ENCODE measurements at regions not wholly inside any gene's neighbourhood (a gene's known extent, or its start where the extent isn't known, plus 50 kb on each side); places are given as distances from the start of the nearest gene placed in this dataset.
"Not testable (repeated sequence)": the region's sequence is repeated elsewhere in the genome, so short reads cannot be mapped to it uniquely, and the experiment has no call there.

- no peak for ATAC-seq
- no peak for TF ChIP-seq CTCF (IDR thresholded peaks at IDR 0.05)
- no peak for DNase-seq
- Histone ChIP-seq H3K9me3 (no peaks in the 10 kb centered on the region), H3K4me1 (ENCODE audit: low read depth) (no peaks in the 10 kb centered on the region), H3K36me3 (ENCODE audit: low read depth) (no peaks in the 10 kb centered on the region), H3K4me3 (no peak overlapping the region)
- intact Hi-C loops (cut with DNase I, micrococcal nuclease): no loop called here
Observed at GRCh38 chr3:106130384-106131198, 261.8 kb upstream of the CBLB start.

- DNase-seq (no peak), ATAC-seq (no peak)
- intact Hi-C loops (cut with DNase I, micrococcal nuclease): no loop called here
- Histone ChIP-seq H3K4me1 (ENCODE audit: low read depth) (no peaks in the 10 kb centered on the region), H3K9me3 (no peaks in the 10 kb centered on the region), H3K36me3 (ENCODE audit: low read depth) (no peaks in the 10 kb centered on the region), H3K4me3 (no peak overlapping the region)
- TF ChIP-seq CTCF (IDR thresholded peaks at IDR 0.05): no peak
Observed at GRCh38 chr3:106135451-106136160, 266.8 kb upstream of the CBLB start.

- Histone ChIP-seq H3K4me1 (ENCODE audit: low read depth) (no peaks in the 10 kb centered on the region), H3K4me3 (no peak overlapping the region), H3K9me3 (no peaks in the 10 kb centered on the region), H3K36me3 (ENCODE audit: low read depth) (no peaks in the 10 kb centered on the region)
- DNase-seq (no peak), ATAC-seq (no peak)
- TF ChIP-seq CTCF (IDR thresholded peaks at IDR 0.05): no peak
- intact Hi-C loops (cut with DNase I, micrococcal nuclease): no loop called here
Observed at GRCh38 chr3:106139826-106140225, 271.0 kb upstream of the CBLB start.

GRCh38 chr3:106140431-106140830 lies 271.6 kb upstream of the CBLB start:
- ATAC-seq: no peak
- Histone ChIP-seq H3K4me3 (no peak overlapping the region), H3K4me1 (ENCODE audit: low read depth) (no peaks in the 10 kb centered on the region), H3K9me3 (no peaks in the 10 kb centered on the region), H3K36me3 (ENCODE audit: low read depth) (no peaks in the 10 kb centered on the region)
- no peak for TF ChIP-seq CTCF (IDR thresholded peaks at IDR 0.05)
- intact Hi-C loops (cut with DNase I, micrococcal nuclease): no loop called here
- DNase-seq: no peak

- Histone ChIP-seq H3K4me1 (ENCODE audit: low read depth) (no peaks in the 10 kb centered on the region), H3K4me3 (no peak overlapping the region), H3K36me3 (ENCODE audit: low read depth) (no peaks in the 10 kb centered on the region), H3K9me3 (no peaks in the 10 kb centered on the region)
- no peak for TF ChIP-seq CTCF (IDR thresholded peaks at IDR 0.05)
- intact Hi-C loops (cut with DNase I, micrococcal nuclease): no loop called here
- ATAC-seq: no peak
- no peak for DNase-seq
Observed at GRCh38 chr3:106144030-106144429, 275.2 kb upstream of the CBLB start.

- ATAC-seq; DNase-seq; H3K4me3 ChIP-seq; intact Hi-C loops (cut with DNase I, micrococcal nuclease); H3K9me3 ChIP-seq; H3K36me3 ChIP-seq (ENCODE audit: low read depth); H3K4me1 ChIP-seq (ENCODE audit: low read depth): not testable (repeated sequence)
Observed at GRCh38 chr3:106148440-106149082, 279.7 kb upstream of the CBLB start.

Measured in mucosa of descending colon (tissue), 3 donors.